ENCODE measurements at regions not wholly inside any gene's neighbourhood (a gene's known extent, or its start where the extent isn't known, plus 50 kb on each side); places are given as distances from the start of the nearest gene placed in this dataset.
"Not testable (repeated sequence)": the region's sequence is repeated elsewhere in the genome, so short reads cannot be mapped to it uniquely, and the experiment has no call there.

GRCh38 chr7:9919-10318 is 182.5 kb upstream of the FAM20C start:
- ATAC-seq; intact Hi-C loops (cut with DNase I); DNase-seq (ENCODE audit: missing footprints): not testable (repeated sequence)

GRCh38 chr7:32565-33280 is 159.6 kb upstream of the FAM20C start:
- DNase-seq (ENCODE audit: missing footprints); intact Hi-C loops (cut with DNase I); ATAC-seq: not testable (repeated sequence)

- intact Hi-C loops (cut with DNase I); ATAC-seq: not testable (repeated sequence)
- peak; percentile 74 for DNase-seq (ENCODE audit: missing footprints)
Measured at GRCh38 chr7:35121-35541, 157.2 kb upstream of the FAM20C start.

- not testable (repeated sequence) for DNase-seq (ENCODE audit: missing footprints)
- ATAC-seq = peak; percentile 89
Measured at GRCh38 chr7:36539-36938, 155.8 kb upstream of the FAM20C start.

GRCh38 chr7:37656-38055 is 154.7 kb upstream of the FAM20C start:
- DNase-seq (ENCODE audit: missing footprints); intact Hi-C loops (cut with DNase I); ATAC-seq: not testable (repeated sequence)

More at GRCh38 chr7:36539-36938, 155.8 kb upstream of the FAM20C start:
- intact Hi-C loops (cut with DNase I) = not testable (repeated sequence)

GRCh38 chr7:38444-38843 is 153.9 kb upstream of the FAM20C start:
- ATAC-seq = peak; percentile 23
- DNase-seq (ENCODE audit: missing footprints); intact Hi-C loops (cut with DNase I): not testable (repeated sequence)

GRCh38 chr7:39984-40740 is 152.2 kb upstream of the FAM20C start:
- ATAC-seq; DNase-seq (ENCODE audit: missing footprints); intact Hi-C loops (cut with DNase I): not testable (repeated sequence)

GRCh38 chr7:40799-41750 is 151.3 kb upstream of the FAM20C start:
- intact Hi-C loops (cut with DNase I) = no loop called here
- DNase-seq (ENCODE audit: missing footprints) = no peak

GRCh38 chr7:41917-42565 is 150.3 kb upstream of the FAM20C start:
- ATAC-seq (no peak), DNase-seq (ENCODE audit: missing footprints) (no peak)
- intact Hi-C loops (cut with DNase I) = no loop called here

More at GRCh38 chr7:40799-41750, 151.3 kb upstream of the FAM20C start:
- no peak for ATAC-seq

- DNase-seq (ENCODE audit: missing footprints) (no peak), ATAC-seq (no peak)
- intact Hi-C loops (cut with DNase I) = no loop called here
Measured at GRCh38 chr7:43791-44540, 148.4 kb upstream of the FAM20C start.

- intact Hi-C loops (cut with DNase I) = no loop called here
- ATAC-seq = no peak
- DNase-seq (ENCODE audit: missing footprints) = no peak
Measured at GRCh38 chr7:44541-44896, 147.9 kb upstream of the FAM20C start.

GRCh38 chr7:45106-46090 is 147.0 kb upstream of the FAM20C start:
- ATAC-seq (no peak), DNase-seq (ENCODE audit: missing footprints) (no peak)
- intact Hi-C loops (cut with DNase I) = no loop called here

GRCh38 chr7:46123-46829 is 146.1 kb upstream of the FAM20C start:
- intact Hi-C loops (cut with DNase I) = no loop called here
- DNase-seq (ENCODE audit: missing footprints) = no peak
- no peak for ATAC-seq

- intact Hi-C loops (cut with DNase I) = no loop called here
- DNase-seq (ENCODE audit: missing footprints) (no peak), ATAC-seq (no peak)
Measured at GRCh38 chr7:46830-47140, 145.6 kb upstream of the FAM20C start.

- DNase-seq (ENCODE audit: missing footprints) = no peak
- intact Hi-C loops (cut with DNase I) = no loop called here
- no peak for ATAC-seq
Measured at GRCh38 chr7:51456-52068, 140.8 kb upstream of the FAM20C start.

- no peak for ATAC-seq
- DNase-seq (ENCODE audit: missing footprints) = no peak
- intact Hi-C loops (cut with DNase I) = no loop called here
Measured at GRCh38 chr7:52100-52499, 140.3 kb upstream of the FAM20C start.

All from Right ventricle myocardium inferior (tissue), 1 donor.